ENCODE measurements at regions not wholly inside any gene's neighbourhood (a gene's known extent, or its start where the extent isn't known, plus 50 kb on each side); places are given as distances from the start of the nearest gene placed in this dataset.

DNA sequence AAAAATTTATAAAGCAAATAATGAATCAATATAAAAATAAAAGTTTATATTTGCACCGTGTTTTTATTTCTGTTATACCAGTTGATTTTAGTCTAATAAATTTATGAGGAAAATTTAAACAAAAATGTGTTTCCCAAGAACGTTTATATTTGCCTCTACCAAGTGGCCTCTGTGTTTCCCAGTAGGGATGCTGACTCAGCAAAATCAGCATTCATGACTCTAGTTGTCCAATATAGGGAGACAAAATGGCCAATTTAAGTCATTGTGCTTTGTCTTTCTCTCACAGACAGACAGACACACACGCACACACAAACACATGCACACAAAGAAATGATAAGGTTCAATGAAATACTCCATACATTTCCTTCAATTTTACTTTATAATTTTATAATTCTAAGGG lies 942.5 kb upstream of the ZWINT start:
- H3K4me1 ChIP-seq (ENCODE audit: control insufficient read depth in 1 of 2, insufficient read depth in 2 of 2, low read length in 2 of 2), result no peaks in the 10 kb centered on the region
- no peak overlapping the region for H3K4me3 ChIP-seq (ENCODE audit: low read depth in 1 of 2, low read length in 2 of 2)
- no peaks in the 10 kb centered on the region for H3K36me3 ChIP-seq (ENCODE audit: control insufficient read depth in 1 of 2, insufficient read depth in 2 of 2, low read length in 2 of 2)
- H3K9me3 ChIP-seq (ENCODE audit: control insufficient read depth in 1 of 2, low read length in 2 of 2), result no peaks in the 10 kb centered on the region
- H3K27me3 ChIP-seq (ENCODE audit: low read depth, low read length), result no peaks in the 10 kb centered on the region
- H3K27ac ChIP-seq (ENCODE audit: low read length), result no peak overlapping the region

GRCh38 chr10:57300718-57301117 lies 939.7 kb upstream of the ZWINT start:
- no peaks in the 10 kb centered on the region for H3K4me1 ChIP-seq (ENCODE audit: control insufficient read depth in 1 of 2, insufficient read depth in 2 of 2, low read length in 2 of 2)
- H3K27ac ChIP-seq (ENCODE audit: low read length), result no peak overlapping the region
- no peaks in the 10 kb centered on the region for H3K9me3 ChIP-seq (ENCODE audit: control insufficient read depth in 1 of 2, low read length in 2 of 2)

GRCh38 chr10:57294698-57295097 lies 933.6 kb upstream of the ZWINT start:
- H3K27ac ChIP-seq (ENCODE audit: low read length), result no peak overlapping the region
- H3K36me3 ChIP-seq (ENCODE audit: control insufficient read depth in 1 of 2, insufficient read depth in 2 of 2, low read length in 2 of 2), result no peaks in the 10 kb centered on the region
- no peaks in the 10 kb centered on the region for H3K4me1 ChIP-seq (ENCODE audit: control insufficient read depth in 1 of 2, insufficient read depth in 2 of 2, low read length in 2 of 2)
- H3K27me3 ChIP-seq (ENCODE audit: low read depth, low read length), result no peaks in the 10 kb centered on the region
- no peak overlapping the region for H3K4me3 ChIP-seq (ENCODE audit: low read depth in 1 of 2, low read length in 2 of 2)
- H3K9me3 ChIP-seq (ENCODE audit: control insufficient read depth in 1 of 2, low read length in 2 of 2), result no peaks in the 10 kb centered on the region

More at GRCh38 chr10:57300718-57301117, 939.7 kb upstream of the ZWINT start:
- Histone ChIP-seq H3K27me3 (ENCODE audit: low read depth, low read length) (no peaks in the 10 kb centered on the region), H3K36me3 (ENCODE audit: control insufficient read depth in 1 of 2, insufficient read depth in 2 of 2, low read length in 2 of 2) (no peaks in the 10 kb centered on the region), H3K4me3 (ENCODE audit: low read depth in 1 of 2, low read length in 2 of 2) (no peak overlapping the region)

- Histone ChIP-seq H3K36me3 (ENCODE audit: control insufficient read depth in 1 of 2, insufficient read depth in 2 of 2, low read length in 2 of 2) (no peaks in the 10 kb centered on the region), H3K9me3 (ENCODE audit: control insufficient read depth in 1 of 2, low read length in 2 of 2) (no peaks in the 10 kb centered on the region), H3K27ac (ENCODE audit: low read length) (no peak overlapping the region), H3K4me3 (ENCODE audit: low read depth in 1 of 2, low read length in 2 of 2) (no peak overlapping the region), H3K4me1 (ENCODE audit: control insufficient read depth in 1 of 2, insufficient read depth in 2 of 2, low read length in 2 of 2) (no peaks in the 10 kb centered on the region), H3K27me3 (ENCODE audit: low read depth, low read length) (no peaks in the 10 kb centered on the region)
Measured at GRCh38 chr10:57288754-57289153, 927.7 kb upstream of the ZWINT start.

- Histone ChIP-seq H3K9me3 (ENCODE audit: control insufficient read depth in 1 of 2, low read length in 2 of 2) (no peaks in the 10 kb centered on the region), H3K36me3 (ENCODE audit: control insufficient read depth in 1 of 2, insufficient read depth in 2 of 2, low read length in 2 of 2) (no peaks in the 10 kb centered on the region)
Measured at GRCh38 chr10:57262892-57263291, 901.8 kb upstream of the ZWINT start.

GRCh38 chr10:57260175-57260574 lies 899.1 kb upstream of the ZWINT start:
- Histone ChIP-seq H3K4me1 (ENCODE audit: control insufficient read depth in 1 of 2, insufficient read depth in 2 of 2, low read length in 2 of 2) (no peaks in the 10 kb centered on the region), H3K36me3 (ENCODE audit: control insufficient read depth in 1 of 2, insufficient read depth in 2 of 2, low read length in 2 of 2) (no peaks in the 10 kb centered on the region), H3K4me3 (ENCODE audit: low read depth in 1 of 2, low read length in 2 of 2) (no peak overlapping the region), H3K27ac (ENCODE audit: low read length) (no peak overlapping the region), H3K27me3 (ENCODE audit: low read depth, low read length) (no peaks in the 10 kb centered on the region), H3K9me3 (ENCODE audit: control insufficient read depth in 1 of 2, low read length in 2 of 2) (no peaks in the 10 kb centered on the region)

More at GRCh38 chr10:57262892-57263291, 901.8 kb upstream of the ZWINT start:
- H3K27ac ChIP-seq (ENCODE audit: low read length), result no peak overlapping the region
- no peaks in the 10 kb centered on the region for H3K4me1 ChIP-seq (ENCODE audit: control insufficient read depth in 1 of 2, insufficient read depth in 2 of 2, low read length in 2 of 2)
- H3K27me3 ChIP-seq (ENCODE audit: low read depth, low read length), result no peaks in the 10 kb centered on the region
- no peak overlapping the region for H3K4me3 ChIP-seq (ENCODE audit: low read depth in 1 of 2, low read length in 2 of 2)

- H3K4me3 ChIP-seq (ENCODE audit: low read depth in 1 of 2, low read length in 2 of 2), result no peak overlapping the region
Measured at GRCh38 chr10:57249615-57250281, 888.7 kb upstream of the ZWINT start.

DNA sequence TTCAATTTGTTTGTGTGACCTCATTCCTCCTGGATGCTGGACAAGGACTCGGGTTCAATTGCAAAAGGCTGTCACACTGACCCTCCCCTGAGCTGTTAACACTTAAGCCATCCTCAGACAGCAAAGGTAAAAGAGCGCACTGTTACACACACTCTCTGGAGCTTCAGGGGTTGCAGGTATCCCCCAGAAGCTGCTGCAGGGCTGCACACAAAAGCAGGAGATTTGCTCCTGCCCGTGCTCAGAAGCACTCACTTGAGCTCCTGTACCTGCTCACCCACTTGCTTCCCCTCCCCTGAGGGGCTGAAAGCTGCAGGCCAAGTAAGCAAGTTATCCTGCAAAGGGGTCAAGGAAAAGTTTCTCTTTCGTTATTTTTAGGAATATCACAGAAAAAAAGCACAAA lies 886.2 kb upstream of the ZWINT start:
- no peaks in the 10 kb centered on the region for H3K27me3 ChIP-seq (ENCODE audit: low read depth, low read length)
- no peaks in the 10 kb centered on the region for H3K36me3 ChIP-seq (ENCODE audit: control insufficient read depth in 1 of 2, insufficient read depth in 2 of 2, low read length in 2 of 2)
- no peaks in the 10 kb centered on the region for H3K4me1 ChIP-seq (ENCODE audit: control insufficient read depth in 1 of 2, insufficient read depth in 2 of 2, low read length in 2 of 2)
- H3K4me3 ChIP-seq (ENCODE audit: low read depth in 1 of 2, low read length in 2 of 2), result no peak overlapping the region
- H3K9me3 ChIP-seq (ENCODE audit: control insufficient read depth in 1 of 2, low read length in 2 of 2), result no peaks in the 10 kb centered on the region
- H3K27ac ChIP-seq (ENCODE audit: low read length), result no peak overlapping the region

More at GRCh38 chr10:57249615-57250281, 888.7 kb upstream of the ZWINT start:
- Histone ChIP-seq H3K27ac (ENCODE audit: low read length) (no peak overlapping the region), H3K27me3 (ENCODE audit: low read depth, low read length) (no peaks in the 10 kb centered on the region), H3K4me1 (ENCODE audit: control insufficient read depth in 1 of 2, insufficient read depth in 2 of 2, low read length in 2 of 2) (no peaks in the 10 kb centered on the region), H3K9me3 (ENCODE audit: control insufficient read depth in 1 of 2, low read length in 2 of 2) (no peaks in the 10 kb centered on the region), H3K36me3 (ENCODE audit: control insufficient read depth in 1 of 2, insufficient read depth in 2 of 2, low read length in 2 of 2) (no peaks in the 10 kb centered on the region)

DNA sequence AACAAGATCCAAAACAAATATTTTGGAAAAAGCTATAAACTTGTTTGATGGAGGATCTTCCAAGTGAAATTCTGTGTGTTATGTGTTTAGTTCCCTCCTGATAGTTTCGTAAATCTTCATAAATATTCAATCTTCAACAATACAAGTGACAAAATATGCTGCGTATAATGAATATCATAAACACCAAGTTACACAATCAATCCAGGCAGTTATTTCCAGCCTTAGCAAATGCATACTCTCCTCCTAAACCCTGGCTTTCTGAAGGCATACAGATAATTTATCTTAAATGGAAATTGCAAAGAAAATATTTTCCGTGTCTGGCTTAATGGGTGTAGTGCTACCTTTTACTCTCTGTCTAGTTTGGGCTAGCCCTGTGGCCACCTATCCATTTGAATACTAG lies 864.9 kb upstream of the ZWINT start:
- Histone ChIP-seq H3K27me3 (ENCODE audit: low read depth, low read length) (no peaks in the 10 kb centered on the region), H3K36me3 (ENCODE audit: control insufficient read depth in 1 of 2, insufficient read depth in 2 of 2, low read length in 2 of 2) (no peaks in the 10 kb centered on the region), H3K4me1 (ENCODE audit: control insufficient read depth in 1 of 2, insufficient read depth in 2 of 2, low read length in 2 of 2) (no peaks in the 10 kb centered on the region), H3K4me3 (ENCODE audit: low read depth in 1 of 2, low read length in 2 of 2) (no peak overlapping the region), H3K27ac (ENCODE audit: low read length) (no peak overlapping the region), H3K9me3 (ENCODE audit: control insufficient read depth in 1 of 2, low read length in 2 of 2) (peaks cover 3 to 8% of the 10 kb centered on the region in 2 donors)

DNA sequence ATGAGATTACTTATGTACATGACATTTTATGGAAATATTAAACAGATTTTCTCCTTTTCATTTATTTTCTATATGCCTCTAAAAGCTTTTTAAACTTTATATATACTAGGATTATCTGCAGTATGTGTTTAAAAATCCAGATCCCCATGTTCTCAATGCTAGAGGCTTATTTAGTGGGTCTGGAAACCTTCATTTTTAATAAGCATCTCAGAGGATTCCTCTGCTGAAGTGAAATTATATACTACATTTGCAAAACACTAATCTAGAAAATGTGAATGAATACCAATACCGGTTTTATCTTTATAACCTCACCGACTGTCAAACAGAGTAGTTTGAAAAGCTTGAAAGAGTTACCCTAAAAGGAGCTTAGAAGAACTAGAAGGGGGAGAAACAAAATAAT lies 863.8 kb upstream of the ZWINT start:
- Histone ChIP-seq H3K27me3 (ENCODE audit: low read depth, low read length) (no peaks in the 10 kb centered on the region), H3K9me3 (ENCODE audit: control insufficient read depth in 1 of 2, low read length in 2 of 2) (peaks cover 0 to under 1% of the 10 kb centered on the region in 2 donors), H3K27ac (ENCODE audit: low read length) (no peak overlapping the region), H3K36me3 (ENCODE audit: control insufficient read depth in 1 of 2, insufficient read depth in 2 of 2, low read length in 2 of 2) (no peaks in the 10 kb centered on the region), H3K4me1 (ENCODE audit: control insufficient read depth in 1 of 2, insufficient read depth in 2 of 2, low read length in 2 of 2) (no peaks in the 10 kb centered on the region), H3K4me3 (ENCODE audit: low read depth in 1 of 2, low read length in 2 of 2) (no peak overlapping the region)

DNA sequence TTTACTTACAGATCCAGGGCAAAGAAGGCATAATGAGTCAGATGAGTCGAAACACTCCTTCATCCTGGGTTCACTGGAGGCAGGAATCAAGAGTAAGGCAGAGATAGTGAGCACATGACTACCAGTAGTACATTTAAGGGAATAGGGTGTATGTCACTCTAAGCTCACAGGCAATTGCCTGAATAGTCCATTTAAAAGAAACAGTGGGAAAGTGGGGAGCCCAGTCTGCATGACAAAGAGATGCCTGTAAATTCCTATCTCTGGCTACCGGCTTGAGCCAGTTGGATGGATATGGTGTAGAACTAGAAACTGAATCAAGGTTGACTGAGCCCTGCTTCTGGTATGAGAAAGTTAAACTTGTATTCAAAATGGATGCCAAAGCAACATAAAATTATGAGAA lies 861.5 kb upstream of the ZWINT start:
- H3K4me3 ChIP-seq (ENCODE audit: low read depth in 1 of 2, low read length in 2 of 2), result no peak overlapping the region
- no peaks in the 10 kb centered on the region for H3K27me3 ChIP-seq (ENCODE audit: low read depth, low read length)
- no peaks in the 10 kb centered on the region for H3K9me3 ChIP-seq (ENCODE audit: control insufficient read depth in 1 of 2, low read length in 2 of 2)
- no peaks in the 10 kb centered on the region for H3K36me3 ChIP-seq (ENCODE audit: control insufficient read depth in 1 of 2, insufficient read depth in 2 of 2, low read length in 2 of 2)
- H3K27ac ChIP-seq (ENCODE audit: low read length), result no peak overlapping the region
- H3K4me1 ChIP-seq (ENCODE audit: control insufficient read depth in 1 of 2, insufficient read depth in 2 of 2, low read length in 2 of 2), result no peaks in the 10 kb centered on the region

DNA sequence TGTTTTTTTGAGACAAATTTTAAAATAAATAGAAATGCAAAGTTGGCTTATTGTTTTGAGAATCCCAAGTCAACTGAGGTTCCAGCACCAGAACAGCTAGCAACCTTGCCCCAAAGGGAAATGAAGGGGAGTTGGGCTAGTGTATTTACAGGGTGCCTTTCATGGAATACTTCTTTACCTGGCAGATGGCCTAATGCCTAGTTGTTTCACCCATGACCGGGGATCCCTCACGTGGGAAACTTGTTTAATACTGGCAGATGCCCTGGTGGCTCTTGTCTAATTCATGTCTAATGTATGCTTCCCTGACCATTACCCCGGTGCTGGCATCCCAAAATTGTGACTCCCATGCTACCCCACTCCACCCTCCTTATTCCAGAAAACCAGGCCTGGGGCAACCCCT lies 861.1 kb upstream of the ZWINT start:
- Histone ChIP-seq H3K27me3 (ENCODE audit: low read depth, low read length) (no peaks in the 10 kb centered on the region), H3K4me3 (ENCODE audit: low read depth in 1 of 2, low read length in 2 of 2) (no peak overlapping the region), H3K9me3 (ENCODE audit: control insufficient read depth in 1 of 2, low read length in 2 of 2) (no peaks in the 10 kb centered on the region), H3K27ac (ENCODE audit: low read length) (no peak overlapping the region), H3K4me1 (ENCODE audit: control insufficient read depth in 1 of 2, insufficient read depth in 2 of 2, low read length in 2 of 2) (no peaks in the 10 kb centered on the region), H3K36me3 (ENCODE audit: control insufficient read depth in 1 of 2, insufficient read depth in 2 of 2, low read length in 2 of 2) (no peaks in the 10 kb centered on the region)
